22Rv1 (cell line): ENCODE measurements at regions not wholly inside any gene's neighbourhood (a gene's known extent, or its start where the extent isn't known, plus 50 kb on each side); places are given as distances from the start of the nearest gene placed in this dataset.

Experiments
- ZFX ChIP-seq: fragments of 450-650 bp; IDR thresholded peaks from 2 replicates; pipeline ENCODE4 v1.6.1; 2017; ENCODE audit warnings: antibody characterized with exemption, borderline replicate concordance
- TF ChIP-seq, protein P1 (sequence below): fragments of 450-650 bp; IDR thresholded peaks from 2 replicates; pipeline ENCODE4 v1.5.1; 2017; ENCODE audit warnings: mild to moderate bottlenecking

- TF ChIP-seq, protein P1, sequence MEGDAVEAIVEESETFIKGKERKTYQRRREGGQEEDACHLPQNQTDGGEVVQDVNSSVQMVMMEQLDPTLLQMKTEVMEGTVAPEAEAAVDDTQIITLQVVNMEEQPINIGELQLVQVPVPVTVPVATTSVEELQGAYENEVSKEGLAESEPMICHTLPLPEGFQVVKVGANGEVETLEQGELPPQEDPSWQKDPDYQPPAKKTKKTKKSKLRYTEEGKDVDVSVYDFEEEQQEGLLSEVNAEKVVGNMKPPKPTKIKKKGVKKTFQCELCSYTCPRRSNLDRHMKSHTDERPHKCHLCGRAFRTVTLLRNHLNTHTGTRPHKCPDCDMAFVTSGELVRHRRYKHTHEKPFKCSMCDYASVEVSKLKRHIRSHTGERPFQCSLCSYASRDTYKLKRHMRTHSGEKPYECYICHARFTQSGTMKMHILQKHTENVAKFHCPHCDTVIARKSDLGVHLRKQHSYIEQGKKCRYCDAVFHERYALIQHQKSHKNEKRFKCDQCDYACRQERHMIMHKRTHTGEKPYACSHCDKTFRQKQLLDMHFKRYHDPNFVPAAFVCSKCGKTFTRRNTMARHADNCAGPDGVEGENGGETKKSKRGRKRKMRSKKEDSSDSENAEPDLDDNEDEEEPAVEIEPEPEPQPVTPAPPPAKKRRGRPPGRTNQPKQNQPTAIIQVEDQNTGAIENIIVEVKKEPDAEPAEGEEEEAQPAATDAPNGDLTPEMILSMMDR = no peak
- no peak for TF ChIP-seq ZFX
These were observed 290.7 kb downstream of the TCF7L2 start for GRCh38 chr10:113240736-113241135.
